Choroid plexus epithelial cell (primary cell): ENCODE measurements at regions not wholly inside any gene's neighbourhood (a gene's known extent, or its start where the extent isn't known, plus 50 kb on each side); places are given as distances from the start of the nearest gene placed in this dataset.

Source experiments
- DNase-seq: peaks from one replicate; pipeline ENCODE4 v3.0.0-alpha.2; 2010; ENCODE audit warnings: low read depth
- H3K4me3 ChIP-seq: 2 replicates; pipeline ENCODE4 v1.5.1; 2011; ENCODE audit warnings: low read depth, mild to moderate bottlenecking, control low read depth, low read length, moderate library complexity
- CTCF ChIP-seq: conservative IDR thresholded peaks from 2 replicates; pipeline ENCODE4 v1.5.1; 2011; ENCODE audit warnings: low read depth, mild to moderate bottlenecking, control low read depth, inconsistent platforms, low read length, moderate library complexity

GRCh38 chr2:107182981-107183380, 297.0 kb upstream of the ST6GAL2 start:
- no peak overlapping the region for H3K4me3 ChIP-seq
- no peak for DNase-seq
- TF ChIP-seq CTCF: no peak

GRCh38 chr2:107187870-107188269, 301.9 kb upstream of the ST6GAL2 start:
- DNase-seq: no peak
- no peak for TF ChIP-seq CTCF
- H3K4me3 ChIP-seq: no peak overlapping the region

- H3K4me3 ChIP-seq: no peak overlapping the region
- DNase-seq: no peak
- TF ChIP-seq CTCF: no peak
These were observed 309.7 kb upstream of the ST6GAL2 start for GRCh38 chr2:107195631-107196030.

GRCh38 chr2:107197594-107198294, 311.8 kb upstream of the ST6GAL2 start:
- no peak for TF ChIP-seq CTCF
- no peak overlapping the region for H3K4me3 ChIP-seq
- no peak for DNase-seq

- no peak for TF ChIP-seq CTCF
- H3K4me3 ChIP-seq: no peak overlapping the region
- no peak for DNase-seq
These were observed 317.1 kb upstream of the ST6GAL2 start for GRCh38 chr2:107202962-107203591.

- DNase-seq: no peak
- no peak for TF ChIP-seq CTCF
- H3K4me3 ChIP-seq: no peak overlapping the region
These were observed 329.7 kb upstream of the ST6GAL2 start for GRCh38 chr2:107215401-107216350.
